Renal cortical epithelial cell (primary cell): ENCODE measurements at regions not wholly inside any gene's neighbourhood (a gene's known extent, or its start where the extent isn't known, plus 50 kb on each side); places are given as distances from the start of the nearest gene placed in this dataset.

Experiments used
- DNase-seq: peaks from one replicate; pipeline ENCODE4 v3.0.0-alpha.2; 2011; ENCODE audit warnings: low read depth

DNA sequence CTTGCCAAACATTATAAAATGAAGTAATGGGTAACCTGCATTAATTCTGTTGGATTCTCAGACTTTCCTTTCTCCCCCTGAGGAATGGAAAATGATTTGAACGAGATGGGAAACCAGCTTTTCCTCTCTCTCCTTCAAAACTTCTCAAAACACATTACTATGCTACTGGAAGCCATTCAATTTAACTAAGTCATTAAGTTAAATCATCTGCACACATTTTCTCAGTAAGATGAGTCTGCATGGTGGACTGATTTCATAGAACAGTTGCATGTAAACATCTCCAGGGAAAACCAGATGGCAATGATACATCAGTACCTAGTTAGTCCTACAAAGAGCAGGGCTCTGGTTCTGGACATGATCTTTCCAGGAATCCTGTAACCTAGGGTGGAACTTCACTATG lies 59.9 kb downstream of the BMP4 start:
- no peak for DNase-seq

DNA sequence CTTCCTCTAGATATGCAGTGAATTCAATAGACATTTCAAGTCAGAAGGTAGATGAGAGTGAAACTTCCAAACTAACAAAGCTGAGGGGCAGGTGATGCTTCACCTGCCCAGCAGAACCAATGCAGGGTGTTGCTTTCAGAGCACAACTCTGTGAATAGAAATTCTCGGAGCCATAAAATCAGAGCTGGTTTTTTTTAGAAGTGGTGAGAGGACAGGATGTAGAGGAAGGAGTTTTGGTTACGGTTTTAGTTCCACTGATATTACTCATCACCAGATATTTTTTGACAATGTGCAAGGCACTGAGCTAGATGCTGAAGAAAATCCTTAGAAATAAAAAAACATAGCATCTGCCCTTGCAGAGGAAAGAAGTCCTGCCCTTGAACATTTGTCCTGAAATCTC lies 62.2 kb downstream of the BMP4 start:
- peak; percentile 65 for DNase-seq

DNA sequence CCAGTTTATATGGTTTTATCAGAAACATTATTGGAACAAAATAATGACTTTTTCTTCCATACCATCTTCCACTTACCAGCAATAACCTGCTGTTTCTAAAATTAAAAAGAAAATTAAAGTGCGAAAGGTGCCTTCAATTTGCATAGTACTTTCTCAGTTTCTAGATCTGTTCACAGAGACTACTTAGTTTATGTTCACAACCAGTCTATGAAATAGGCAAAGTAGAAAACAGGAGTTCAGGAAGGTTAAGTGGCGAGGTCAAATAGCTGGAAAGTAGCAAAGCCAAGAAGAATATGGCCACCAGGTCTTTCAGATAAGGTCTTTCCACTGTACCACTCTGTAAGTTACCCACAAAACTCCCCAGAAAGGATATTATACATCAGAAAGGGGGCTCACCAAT lies 63.3 kb downstream of the BMP4 start:
- no peak for DNase-seq

DNA sequence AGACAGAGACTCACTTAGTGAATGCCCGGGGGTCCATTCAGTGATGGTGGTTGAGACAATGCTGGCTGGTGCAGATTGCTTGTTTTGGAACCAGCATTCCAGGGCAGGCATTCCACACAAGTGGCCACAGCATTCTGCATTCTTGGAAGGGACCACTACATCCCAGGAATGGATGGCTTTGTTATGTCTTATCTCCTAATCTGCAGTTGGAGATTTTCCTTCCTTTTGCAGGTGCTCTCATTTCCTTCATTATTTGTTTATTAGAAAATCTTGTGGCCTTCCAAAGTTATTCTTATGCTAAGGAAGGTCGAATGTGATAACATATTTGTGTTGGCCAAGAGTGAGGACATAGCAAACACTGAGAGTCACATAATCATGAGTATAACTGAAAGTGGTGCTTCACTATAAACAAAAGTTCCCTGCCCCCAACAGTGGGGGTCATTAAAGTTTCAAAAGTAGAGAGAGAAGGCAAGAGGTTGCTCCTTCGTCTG lies 66.0 kb downstream of the BMP4 start:
- no peak for DNase-seq

DNA sequence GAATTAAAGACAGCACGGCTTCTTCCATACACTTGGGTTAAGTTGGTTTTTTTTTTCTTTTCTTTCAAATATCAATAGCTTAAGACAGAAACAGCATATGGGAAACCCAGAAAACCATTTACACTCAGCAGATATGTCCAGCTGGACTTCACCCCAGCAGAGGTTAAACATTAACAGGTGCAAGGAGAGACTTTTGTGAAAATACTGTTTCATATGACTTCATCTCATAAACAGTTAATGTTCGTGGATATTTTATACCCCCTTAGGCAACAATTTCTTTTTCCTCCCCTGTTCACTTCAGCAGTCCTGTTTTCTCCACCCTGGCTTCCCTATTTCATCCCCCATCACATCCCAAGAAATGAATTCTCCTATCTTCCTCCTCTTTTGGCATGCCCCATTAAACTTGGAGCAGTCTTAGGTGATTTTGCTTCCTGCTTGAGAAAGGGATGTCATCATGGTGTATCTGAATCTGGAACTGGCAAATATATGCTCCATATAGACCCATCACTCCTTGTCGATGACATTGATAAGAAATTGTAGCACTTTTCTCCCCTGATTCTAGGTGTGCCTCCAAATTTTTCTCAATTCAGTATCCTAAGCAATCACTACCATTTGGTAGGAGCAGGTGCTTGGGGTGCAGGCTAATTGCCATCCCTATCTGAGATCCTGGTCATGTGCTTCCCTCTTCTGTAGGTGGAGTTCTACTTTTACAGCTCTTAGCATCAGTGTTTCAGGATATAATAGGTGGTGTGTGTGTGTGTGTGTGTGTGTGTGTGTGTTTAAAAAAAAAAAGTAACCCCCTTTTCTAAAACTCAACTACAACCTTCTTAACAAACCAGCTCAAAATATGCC lies 67.9 kb downstream of the BMP4 start:
- DNase-seq = peak; percentile 75

DNA sequence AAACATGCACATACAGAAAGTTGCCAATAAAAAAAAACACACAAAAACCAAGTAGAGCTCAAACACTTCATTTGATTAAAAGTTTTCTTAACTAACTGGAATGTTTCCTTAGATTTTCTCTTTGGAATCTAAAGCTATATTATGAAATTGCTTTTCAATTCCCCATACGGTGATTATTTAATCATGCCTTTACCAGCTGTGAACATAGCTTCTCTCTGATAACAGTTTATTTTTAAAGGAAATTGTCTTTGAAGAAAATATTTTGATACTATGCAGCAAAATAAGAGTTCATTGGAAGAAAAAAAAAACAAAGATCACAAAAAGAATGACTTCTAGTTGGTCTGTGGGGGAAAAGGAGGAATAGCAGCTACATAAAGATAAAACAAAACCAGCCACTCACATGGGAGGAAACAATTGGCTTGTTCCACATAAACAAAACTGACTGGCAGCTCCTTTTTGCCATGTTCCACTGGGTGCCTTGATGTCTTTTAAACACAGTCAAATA lies 71.4 kb downstream of the BMP4 start:
- DNase-seq = no peak

DNA sequence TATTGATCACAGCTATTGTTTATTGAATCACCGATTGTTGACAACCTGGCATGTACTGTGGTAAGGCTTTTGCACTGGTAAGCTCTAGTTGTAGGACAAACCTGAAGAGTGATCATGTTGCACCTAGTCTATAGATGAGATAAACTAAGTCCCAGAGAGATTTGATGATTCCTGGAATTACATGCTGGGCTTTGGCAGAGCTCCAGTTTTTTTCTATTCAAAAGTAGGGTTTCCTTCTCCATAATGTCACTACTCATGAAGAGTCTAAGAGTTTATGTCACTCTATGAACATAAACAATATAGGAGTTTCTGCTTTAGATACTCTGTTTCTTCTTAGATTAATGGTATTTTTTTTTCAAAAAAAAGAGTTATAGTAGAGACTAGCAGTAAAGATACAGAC lies 72.0 kb downstream of the BMP4 start:
- no peak for DNase-seq

DNA sequence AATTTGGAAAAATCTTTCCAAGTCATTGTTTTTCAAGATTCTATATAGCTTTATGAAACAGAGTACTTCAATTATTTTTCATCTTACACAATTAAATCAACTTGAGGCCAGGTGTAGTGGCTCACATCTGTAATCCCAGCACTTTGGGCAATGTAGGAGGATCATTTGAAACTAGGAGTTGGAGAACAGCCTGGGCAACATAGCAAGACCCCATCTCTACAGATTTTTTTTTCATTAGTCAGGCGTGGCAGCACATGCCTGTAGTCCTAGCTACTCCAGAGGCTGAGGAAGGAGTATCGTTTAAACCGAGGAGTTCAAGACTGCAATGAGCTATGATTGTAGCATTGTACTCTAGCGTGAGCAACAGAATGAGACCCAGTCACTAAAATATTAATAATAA lies 72.9 kb downstream of the BMP4 start:
- DNase-seq = no peak

DNA sequence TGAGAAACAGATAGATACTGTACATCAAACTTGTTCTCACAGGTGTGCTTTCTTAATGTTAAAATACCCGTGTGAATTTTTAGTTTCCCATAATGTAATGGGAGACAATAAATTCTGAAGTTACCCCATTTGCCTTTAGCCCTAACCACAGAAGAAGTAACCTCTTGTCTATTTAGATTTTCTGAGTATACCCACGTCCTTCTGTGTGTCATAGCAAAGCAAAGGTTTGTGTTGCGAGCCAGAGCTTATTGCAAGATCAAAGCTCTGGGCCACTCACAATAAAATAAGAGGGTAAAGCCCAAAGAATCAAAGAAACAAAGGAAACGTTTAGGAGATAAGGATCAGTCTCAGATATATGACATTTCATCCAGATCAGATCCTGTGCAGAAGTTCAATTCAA lies 73.9 kb downstream of the BMP4 start:
- DNase-seq = no peak

DNA sequence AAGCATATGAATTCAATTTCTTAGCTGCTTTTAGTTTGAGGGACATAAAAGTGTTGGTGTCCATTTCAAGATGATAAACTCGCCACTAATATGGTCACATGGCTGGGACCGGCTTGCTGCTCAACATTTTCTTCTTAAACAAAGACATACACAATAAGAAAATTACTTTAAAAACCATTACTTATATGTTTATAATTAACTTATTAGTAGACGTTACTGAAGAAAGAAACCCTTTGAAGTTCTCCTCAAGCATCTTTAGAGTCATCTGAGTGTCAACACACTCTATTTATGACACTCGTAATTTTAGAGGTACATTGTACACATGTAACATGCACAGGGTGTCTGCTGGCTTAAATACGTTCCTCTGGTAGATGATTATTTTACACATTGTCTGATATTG lies 74.7 kb downstream of the BMP4 start:
- DNase-seq = no peak

DNA sequence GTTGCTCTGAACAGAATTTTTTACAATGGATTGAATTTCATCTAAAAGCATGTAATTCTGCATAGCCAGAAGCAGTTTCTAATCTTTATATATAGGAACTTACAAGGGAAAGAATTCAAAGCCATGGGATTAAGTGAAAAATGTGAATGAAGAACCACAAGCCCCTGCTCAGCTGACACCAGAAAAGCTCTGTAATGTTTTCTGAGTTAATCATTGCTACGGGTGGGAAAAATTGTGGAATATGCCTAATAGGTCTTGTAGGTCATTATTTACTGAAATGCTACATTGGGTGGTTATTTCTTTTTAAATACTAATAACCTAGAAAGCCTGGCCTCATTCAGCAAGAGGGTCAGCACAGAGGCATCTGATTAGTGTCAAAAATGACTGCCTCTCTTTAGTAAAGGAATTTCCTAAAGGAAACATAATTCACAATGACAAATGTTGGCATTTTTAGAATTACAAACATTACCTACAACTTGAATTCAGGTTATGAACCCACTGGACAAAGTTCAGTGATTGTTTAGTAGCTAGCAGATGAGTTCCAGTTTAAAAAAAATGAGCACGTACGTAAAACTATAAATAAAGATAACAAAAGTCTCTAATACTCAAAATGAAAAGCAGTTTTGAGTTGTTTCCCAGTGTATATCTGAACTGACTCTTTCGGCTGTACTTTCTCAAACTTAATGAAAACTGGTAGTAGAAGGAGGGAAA lies 75.3 kb downstream of the BMP4 start:
- peak; percentile 87 for DNase-seq

DNA sequence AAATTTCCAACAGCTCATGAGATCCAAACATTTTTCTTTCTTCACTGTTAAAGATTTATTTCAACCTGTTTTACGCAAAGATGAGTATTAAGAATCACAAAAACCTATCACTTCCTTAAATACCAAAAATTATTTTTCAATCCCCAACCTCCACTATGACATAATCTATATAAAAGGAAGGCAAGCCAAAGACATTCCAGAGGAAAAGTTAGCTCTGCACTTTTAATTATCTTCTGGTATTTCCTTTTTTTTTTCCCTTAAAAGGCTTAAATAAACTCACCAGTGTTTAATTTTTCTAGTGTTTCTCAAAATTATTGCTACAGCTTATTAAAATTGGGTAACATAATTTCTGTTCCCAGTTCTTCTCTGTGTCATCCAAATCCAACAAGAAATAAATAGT lies 75.9 kb downstream of the BMP4 start:
- DNase-seq = no peak

DNA sequence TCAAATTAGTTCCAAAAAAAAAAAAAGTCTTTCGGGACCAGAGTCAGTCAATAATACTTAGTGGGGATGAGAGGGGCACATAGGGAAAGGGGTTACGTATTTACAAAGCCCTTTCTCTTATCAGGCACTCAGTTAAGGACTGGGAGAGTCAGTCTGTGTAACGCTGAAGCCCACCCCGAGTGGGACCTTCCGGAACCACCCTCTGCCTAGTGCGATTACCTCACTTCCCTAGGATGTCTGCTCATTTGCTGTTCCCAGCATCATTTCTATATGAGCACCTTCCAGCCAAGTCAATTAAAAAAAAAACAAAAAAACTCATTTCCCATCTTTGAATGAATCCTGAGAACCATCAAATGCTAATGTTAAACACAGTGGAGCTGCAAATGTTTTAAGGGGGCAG lies 76.9 kb downstream of the BMP4 start:
- no peak for DNase-seq

DNA sequence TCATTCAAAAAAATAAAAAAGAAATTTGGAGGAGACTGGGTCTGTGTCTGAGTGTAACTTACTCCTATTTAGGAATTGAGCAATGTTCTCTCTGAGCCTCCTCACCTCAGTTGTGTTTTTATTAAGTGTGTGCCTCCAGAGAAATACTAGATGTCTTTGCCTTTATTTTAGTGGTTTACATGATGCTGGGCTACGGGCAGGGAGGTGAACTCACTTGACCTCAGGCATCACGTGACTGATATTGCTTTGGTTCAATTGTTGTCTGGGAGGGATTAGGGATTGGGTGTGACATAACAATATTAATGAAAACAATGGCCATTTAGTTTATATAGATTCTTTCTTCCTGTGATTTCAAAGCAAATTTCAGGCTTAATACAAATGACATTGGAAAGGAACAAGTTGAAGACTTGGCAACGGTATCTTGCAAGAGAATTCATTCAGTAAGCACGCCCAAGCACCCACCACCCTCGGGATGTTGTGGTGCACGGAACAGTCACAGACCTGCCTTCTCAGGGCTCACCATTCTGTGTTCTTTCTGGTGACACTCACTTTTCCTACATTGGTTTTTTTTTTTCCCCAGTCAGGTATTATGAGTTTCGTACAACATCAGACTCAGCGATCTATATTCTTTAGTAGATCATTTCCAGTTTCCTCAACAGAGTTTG lies 77.5 kb downstream of the BMP4 start:
- DNase-seq = no peak

DNA sequence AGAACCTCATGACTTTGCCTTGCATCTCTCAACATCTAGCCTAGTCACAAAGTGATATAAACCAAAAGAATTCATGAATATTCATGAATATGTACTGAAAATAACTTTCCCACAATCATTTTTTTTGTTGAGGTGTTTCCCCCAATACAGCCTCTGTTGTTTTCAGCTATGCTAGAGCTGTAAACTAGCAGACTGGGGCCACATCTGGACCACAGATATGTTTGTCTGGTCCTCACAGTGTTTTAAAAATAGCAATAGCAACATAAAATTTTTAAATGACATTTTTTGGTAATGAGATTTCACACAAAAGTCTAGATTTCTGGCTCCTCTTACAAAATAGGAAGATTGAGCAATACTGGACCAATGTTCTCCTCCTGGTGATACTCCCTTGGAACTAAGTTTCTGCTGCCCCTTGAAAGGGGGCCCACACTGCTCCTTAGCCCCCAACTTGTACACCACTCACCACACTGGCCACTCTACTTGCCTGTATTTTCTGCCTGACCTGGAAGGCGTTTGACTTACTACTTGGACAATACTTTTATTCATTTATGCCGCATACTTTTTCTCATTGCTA lies 81.2 kb downstream of the BMP4 start:
- DNase-seq = no peak

DNA sequence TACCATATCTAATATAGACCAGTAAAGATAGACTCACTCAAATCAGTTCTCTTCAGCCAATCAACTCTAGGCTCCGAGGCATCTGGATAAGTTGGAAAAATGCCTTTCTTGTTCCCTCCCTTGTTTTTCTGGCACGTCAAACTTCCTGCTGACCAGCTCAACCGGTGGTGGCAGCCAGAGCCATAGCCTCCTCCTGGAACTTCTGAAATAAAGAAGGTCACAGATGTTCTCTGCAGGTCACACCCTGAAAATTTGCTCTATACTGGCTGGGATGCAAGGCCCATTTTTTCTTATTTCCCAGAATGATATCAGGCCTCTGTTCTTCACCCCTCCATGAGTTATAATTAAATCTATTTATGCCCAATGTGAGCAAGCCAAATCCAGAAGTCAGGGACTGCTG lies 81.9 kb downstream of the BMP4 start:
- no peak for DNase-seq

DNA sequence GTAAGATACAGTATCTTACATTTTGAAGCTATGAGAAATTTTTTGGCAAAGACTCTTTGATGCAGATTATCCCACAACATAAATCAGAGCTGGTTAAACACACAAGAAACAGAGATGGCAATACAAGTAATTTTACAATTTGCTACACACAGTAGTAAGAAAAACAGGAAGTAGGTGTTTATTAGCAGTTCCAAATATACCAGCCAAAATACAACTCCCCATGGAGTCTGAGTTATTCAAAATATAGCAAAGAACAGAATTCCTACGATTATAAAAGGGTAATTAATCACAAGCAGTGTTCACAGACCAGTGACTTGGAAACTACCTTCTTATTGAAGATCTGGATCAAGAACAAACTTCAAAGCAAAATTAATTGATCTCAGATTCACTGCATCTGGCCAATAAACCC lies 83.9 kb downstream of the BMP4 start:
- DNase-seq = no peak

DNA sequence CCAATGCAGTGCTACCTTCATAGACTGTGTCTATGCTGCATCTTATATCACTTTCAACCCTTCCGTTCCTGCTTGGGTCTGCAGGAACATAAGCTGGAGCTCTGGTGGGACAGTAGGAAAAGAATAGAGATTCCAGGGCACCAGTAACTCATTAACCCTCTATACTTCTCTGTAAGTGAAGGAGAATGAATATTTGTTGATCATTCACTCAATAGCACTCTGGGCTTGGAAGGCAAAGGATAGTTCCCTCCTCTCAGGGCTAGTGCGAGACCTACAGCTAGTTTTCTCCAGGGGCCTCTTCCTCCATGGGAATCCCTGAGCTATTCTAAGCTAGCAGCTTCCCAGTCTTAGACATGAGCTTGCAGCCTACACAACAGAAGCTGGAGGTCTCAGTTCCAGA lies 84.7 kb downstream of the BMP4 start:
- peak; percentile 54 for DNase-seq

DNA sequence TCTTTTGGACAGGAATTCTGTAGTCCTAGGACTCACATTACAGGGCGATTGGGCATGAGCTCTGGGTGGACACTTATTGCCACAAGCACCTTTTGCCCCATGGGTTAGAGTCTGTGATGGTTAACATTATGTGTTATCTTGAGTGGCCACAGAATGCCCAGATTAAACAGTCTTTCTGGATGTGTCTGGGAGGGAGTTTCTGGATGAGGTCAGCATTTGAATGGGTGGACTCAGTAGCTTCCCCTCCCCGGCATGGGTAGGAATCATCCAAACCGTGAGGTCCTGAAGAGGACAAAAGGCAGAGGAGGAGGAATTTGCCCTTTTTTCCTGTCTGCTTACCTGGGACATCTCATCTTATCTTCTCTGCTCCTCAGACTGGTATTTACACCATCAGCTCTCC lies 85.6 kb downstream of the BMP4 start:
- DNase-seq = no peak

DNA sequence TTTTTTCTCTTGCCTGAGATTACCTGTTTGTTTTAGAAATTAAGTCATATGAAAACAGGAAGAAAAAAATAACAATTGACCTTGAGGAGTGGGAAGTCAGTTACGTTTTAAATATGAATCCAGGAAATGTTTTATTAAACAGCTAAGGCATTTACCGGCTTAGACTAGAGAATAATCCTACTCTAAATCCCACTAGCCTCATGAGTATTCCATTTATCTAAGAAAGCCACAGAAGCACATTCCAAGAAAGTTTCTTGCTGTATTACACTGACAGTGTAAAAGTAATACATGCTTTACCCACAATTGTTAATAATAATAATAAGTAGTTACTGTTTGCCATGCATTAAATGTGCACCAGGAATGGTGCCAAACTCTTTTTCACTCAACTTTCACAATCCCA lies 90.9 kb downstream of the BMP4 start:
- no peak for DNase-seq

DNA sequence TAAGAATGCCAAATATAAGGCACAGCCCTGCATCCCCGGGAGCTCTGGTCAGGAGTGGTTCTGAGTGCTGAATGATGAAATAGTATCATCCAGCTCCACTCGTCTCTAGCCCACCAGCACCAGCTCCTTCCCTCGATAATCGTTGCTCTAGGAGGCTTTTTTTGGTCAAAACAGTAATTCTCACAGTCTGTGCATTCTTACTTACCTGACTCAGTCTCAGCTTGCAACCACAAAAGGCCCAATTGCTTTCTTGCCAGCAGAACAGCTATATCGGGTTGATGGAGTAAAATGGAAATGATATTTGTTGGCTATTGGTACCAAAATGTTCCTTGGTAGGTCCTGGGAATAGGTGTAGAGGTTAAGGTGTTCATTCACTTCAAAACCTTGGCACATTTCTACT lies 94.8 kb downstream of the BMP4 start:
- no peak for DNase-seq

DNA sequence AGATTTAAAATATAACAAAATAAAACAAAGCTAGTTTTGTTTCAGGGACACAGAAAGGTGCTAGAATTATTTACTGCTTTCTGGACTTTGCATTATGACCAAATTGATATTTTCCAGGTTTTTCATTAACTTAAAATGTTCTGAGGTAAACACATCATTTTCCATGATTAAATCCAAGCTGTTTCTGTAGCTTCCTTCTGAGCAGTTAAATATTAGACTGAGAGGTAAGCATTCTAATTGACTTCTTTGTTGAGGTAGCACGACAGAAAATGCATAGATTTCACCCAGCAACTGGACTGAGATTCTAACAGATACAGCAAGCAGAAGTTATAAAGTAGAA lies 98.3 kb downstream of the BMP4 start:
- DNase-seq = peak; percentile 48
